ENCODE measurements at regions not wholly inside any gene's neighbourhood (a gene's known extent, or its start where the extent isn't known, plus 50 kb on each side); places are given as distances from the start of the nearest gene placed in this dataset.

DNA sequence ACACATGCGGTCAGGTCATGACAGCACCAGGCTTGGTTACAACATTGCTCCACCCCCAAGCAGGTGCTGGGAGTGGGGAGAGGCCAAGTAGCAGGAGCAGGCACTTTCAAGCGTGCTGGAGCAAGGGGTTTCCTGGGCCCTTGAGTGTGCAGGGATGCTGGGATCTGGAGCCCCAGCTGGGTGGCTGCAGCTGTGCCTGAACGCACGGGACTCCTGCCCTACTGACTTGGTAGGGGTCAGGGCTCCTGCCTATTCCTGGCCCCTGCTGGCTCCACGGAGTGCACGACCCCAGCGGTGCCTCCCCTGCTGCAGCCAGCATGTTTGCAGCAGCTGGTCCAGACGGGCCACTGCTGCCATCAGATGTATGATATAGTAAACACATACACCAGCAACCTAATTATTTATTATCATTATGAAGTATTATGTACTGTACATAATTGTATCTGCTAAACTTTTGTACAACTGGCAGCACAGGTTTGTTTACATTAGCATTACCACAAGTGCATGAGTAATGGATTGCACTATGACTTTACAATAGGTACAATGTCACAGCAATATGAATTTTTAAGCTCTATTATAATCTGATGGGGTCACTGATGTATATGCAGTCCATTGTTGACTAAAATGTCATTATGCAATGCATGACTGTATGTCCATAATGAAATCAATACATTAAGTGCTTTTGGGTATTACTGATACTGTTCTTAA, 620.6 kb downstream of the RAPGEF2 start:
- no peak for DNase-seq (ENCODE audit: low read depth)
- H3K4me3 ChIP-seq (ENCODE audit: control insufficient read depth, low read depth, low read length): no peak overlapping the region
- TF ChIP-seq CTCF (conservative IDR thresholded peaks at IDR 0.05; ENCODE audit: control insufficient read depth, insufficient read depth, low read depth, low read length): no peak

- TF ChIP-seq CTCF (conservative IDR thresholded peaks at IDR 0.05; ENCODE audit: control insufficient read depth, insufficient read depth, low read depth, low read length): no peak
- DNase-seq (ENCODE audit: low read depth): no peak
- H3K4me3 ChIP-seq (ENCODE audit: control insufficient read depth, low read depth, low read length): no peak overlapping the region
Measured at GRCh38 chr4:159725571-159725970, 622.7 kb downstream of the RAPGEF2 start.

DNA sequence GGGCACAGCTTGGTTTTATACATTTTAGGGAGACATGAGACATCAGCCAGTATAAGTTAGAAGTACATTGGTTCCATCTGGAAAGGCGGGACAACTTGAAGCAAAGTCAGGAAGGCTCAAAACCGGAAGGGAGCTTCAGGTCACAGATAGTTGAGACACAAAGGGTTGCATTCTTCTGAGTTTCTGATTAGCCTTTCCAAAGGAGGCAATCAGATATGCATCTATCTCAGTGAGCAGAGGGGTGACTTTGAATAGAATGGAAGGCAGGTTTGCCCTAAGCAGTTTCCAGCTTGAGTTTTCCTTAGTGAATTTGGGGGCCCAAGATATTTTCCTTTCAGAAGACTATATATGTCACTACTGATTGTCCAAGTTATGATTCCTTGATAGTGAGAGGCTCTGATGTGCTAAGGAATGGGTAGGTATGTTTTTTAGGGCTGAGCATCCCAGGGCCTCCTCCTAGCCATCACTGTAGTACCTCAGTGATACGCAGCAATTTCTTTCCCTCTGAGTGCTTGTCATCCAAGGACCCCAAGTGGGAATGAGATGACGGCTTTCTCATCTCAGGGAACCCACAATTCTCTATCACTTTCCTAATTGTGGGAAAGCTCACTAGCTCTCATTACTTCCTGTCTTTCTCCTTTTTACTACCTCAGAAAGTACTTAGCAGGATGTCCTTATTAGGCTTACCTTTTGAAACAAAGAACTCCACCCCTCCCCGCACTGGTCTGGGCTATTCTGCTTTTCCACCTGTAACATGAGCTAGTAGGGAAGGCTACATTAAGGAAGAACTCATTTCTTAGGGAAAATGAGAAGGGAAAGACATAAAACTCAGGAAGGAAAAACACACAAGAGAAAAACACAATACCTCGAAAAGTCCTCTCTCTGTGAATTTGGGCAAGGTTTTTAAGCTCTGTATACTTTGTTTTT, 632.7 kb downstream of the RAPGEF2 start:
- H3K4me3 ChIP-seq (ENCODE audit: control insufficient read depth, low read depth, low read length): no peak overlapping the region
- TF ChIP-seq CTCF (conservative IDR thresholded peaks at IDR 0.05; ENCODE audit: control insufficient read depth, insufficient read depth, low read depth, low read length): no peak
- DNase-seq (ENCODE audit: low read depth): no peak

DNA sequence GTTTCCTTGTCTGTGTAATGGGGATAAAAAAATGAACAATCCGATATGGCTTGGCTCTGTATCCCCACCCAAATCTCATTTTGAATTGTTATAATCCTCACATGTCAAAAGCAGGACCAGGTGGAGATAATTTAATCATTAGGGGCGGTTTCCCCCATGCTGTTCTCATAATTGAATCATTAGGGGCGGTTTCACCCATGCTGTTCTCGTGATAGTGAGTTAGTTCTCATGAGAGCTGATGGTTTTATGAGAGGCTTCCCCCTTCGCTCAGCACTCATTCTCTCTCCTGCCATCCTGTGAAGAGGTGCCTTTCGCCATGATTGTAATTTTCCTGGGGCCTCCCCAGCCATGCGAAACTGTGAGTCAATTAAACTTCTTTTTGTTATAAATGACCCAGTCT, 633.5 kb downstream of the RAPGEF2 start:
- no peak overlapping the region for H3K4me3 ChIP-seq (ENCODE audit: control insufficient read depth, low read depth, low read length)
- DNase-seq (ENCODE audit: low read depth): no peak
- no peak for TF ChIP-seq CTCF (conservative IDR thresholded peaks at IDR 0.05; ENCODE audit: control insufficient read depth, insufficient read depth, low read depth, low read length)

GRCh38 chr4:159743971-159744370, 641.1 kb downstream of the RAPGEF2 start:
- TF ChIP-seq CTCF (conservative IDR thresholded peaks at IDR 0.05; ENCODE audit: control insufficient read depth, insufficient read depth, low read depth, low read length): no peak
- no peak overlapping the region for H3K4me3 ChIP-seq (ENCODE audit: control insufficient read depth, low read depth, low read length)
- no peak for DNase-seq (ENCODE audit: low read depth)

- TF ChIP-seq CTCF (conservative IDR thresholded peaks at IDR 0.05; ENCODE audit: control insufficient read depth, insufficient read depth, low read depth, low read length): no peak
- H3K4me3 ChIP-seq (ENCODE audit: control insufficient read depth, low read depth, low read length): no peak overlapping the region
- no peak for DNase-seq (ENCODE audit: low read depth)
Measured at GRCh38 chr4:159747983-159748382, 645.1 kb downstream of the RAPGEF2 start.

Measured in fibroblast of mammary gland (primary cell).